ENCODE measurements at regions not wholly inside any gene's neighbourhood (a gene's known extent, or its start where the extent isn't known, plus 50 kb on each side); places are given as distances from the start of the nearest gene placed in this dataset.

DNA sequence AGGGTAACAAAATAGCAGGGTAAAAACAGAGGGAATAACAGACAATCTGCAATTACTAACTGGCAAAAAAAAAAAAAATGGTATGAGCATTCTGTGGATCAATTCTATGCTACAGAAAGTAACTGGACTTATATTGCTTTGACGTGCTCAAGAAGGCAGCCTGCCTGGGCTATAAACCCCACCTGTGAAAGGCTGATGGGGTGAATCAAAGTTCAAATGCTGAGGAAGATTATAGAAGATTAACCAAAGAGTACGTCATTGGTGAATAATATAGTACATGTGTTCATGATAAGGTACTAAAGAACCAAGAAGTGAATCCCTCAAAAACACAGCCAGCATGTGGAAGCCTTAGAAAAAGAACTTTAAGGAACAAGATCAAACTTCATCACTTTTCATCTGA, 441.9 kb upstream of the PTCHD4 start:
- TF ChIP-seq, protein P1, sequence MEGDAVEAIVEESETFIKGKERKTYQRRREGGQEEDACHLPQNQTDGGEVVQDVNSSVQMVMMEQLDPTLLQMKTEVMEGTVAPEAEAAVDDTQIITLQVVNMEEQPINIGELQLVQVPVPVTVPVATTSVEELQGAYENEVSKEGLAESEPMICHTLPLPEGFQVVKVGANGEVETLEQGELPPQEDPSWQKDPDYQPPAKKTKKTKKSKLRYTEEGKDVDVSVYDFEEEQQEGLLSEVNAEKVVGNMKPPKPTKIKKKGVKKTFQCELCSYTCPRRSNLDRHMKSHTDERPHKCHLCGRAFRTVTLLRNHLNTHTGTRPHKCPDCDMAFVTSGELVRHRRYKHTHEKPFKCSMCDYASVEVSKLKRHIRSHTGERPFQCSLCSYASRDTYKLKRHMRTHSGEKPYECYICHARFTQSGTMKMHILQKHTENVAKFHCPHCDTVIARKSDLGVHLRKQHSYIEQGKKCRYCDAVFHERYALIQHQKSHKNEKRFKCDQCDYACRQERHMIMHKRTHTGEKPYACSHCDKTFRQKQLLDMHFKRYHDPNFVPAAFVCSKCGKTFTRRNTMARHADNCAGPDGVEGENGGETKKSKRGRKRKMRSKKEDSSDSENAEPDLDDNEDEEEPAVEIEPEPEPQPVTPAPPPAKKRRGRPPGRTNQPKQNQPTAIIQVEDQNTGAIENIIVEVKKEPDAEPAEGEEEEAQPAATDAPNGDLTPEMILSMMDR (IDR thresholded peaks at IDR 0.05) = no peak
- TF ChIP-seq POLR2A (IDR thresholded peaks at IDR 0.05) = no peak

Data from testis (tissue), 2 donors.